ENCODE measurements at regions not wholly inside any gene's neighbourhood (a gene's known extent, or its start where the extent isn't known, plus 50 kb on each side); places are given as distances from the start of the nearest gene placed in this dataset.

- TF ChIP-seq, protein P1, sequence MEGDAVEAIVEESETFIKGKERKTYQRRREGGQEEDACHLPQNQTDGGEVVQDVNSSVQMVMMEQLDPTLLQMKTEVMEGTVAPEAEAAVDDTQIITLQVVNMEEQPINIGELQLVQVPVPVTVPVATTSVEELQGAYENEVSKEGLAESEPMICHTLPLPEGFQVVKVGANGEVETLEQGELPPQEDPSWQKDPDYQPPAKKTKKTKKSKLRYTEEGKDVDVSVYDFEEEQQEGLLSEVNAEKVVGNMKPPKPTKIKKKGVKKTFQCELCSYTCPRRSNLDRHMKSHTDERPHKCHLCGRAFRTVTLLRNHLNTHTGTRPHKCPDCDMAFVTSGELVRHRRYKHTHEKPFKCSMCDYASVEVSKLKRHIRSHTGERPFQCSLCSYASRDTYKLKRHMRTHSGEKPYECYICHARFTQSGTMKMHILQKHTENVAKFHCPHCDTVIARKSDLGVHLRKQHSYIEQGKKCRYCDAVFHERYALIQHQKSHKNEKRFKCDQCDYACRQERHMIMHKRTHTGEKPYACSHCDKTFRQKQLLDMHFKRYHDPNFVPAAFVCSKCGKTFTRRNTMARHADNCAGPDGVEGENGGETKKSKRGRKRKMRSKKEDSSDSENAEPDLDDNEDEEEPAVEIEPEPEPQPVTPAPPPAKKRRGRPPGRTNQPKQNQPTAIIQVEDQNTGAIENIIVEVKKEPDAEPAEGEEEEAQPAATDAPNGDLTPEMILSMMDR (conservative IDR thresholded peaks at IDR 0.05; ENCODE audit: low read length) = no peak
- no peak for TF ChIP-seq EZH2phosphoT487 (IDR thresholded peaks at IDR 0.05; ENCODE audit: borderline replicate concordance, low read depth, low read length)
Measured at GRCh38 chr5:7018601-7019000, 305.4 kb downstream of the TENT4A start.
